RWPE2 (cell line): ENCODE measurements at regions not wholly inside any gene's neighbourhood (a gene's known extent, or its start where the extent isn't known, plus 50 kb on each side); places are given as distances from the start of the nearest gene placed in this dataset.

Source experiments
- ATAC-seq: fragments of 200-7000 bp; cut with Tn5 transposase; 3 replicates; pipeline ENCODE4 v1.9.1; 2021; ENCODE audit warnings: low read depth
- DNase-seq: peaks from one replicate; pipeline ENCODE4 v3.0.0-alpha.2; 2020; ENCODE audit warnings: low spot score
- H3K27ac ChIP-seq: fragments of 450-650 bp; 2 replicates; pipeline ENCODE4 v1.5.1; 2017; ENCODE audit warnings: mild to moderate bottlenecking; ENCODE audit not compliant: poor library complexity, severe bottlenecking
- H3K27me3 ChIP-seq: fragments of 250-450 bp; sonication (Bioruptor Pico); 2 replicates; pipeline ENCODE4 v1.5.1; 2021; ENCODE audit warnings: mild to moderate bottlenecking, moderate library complexity; ENCODE audit not compliant: insufficient read depth, poor library complexity, severe bottlenecking
- H3K36me3 ChIP-seq: fragments of 250-450 bp; sonication (Bioruptor Pico); 2 replicates; pipeline ENCODE4 v1.5.1; 2020; ENCODE audit warnings: low read depth, mild to moderate bottlenecking, moderate library complexity
- H3K4me1 ChIP-seq: fragments of 250-450 bp; sonication (Bioruptor Pico); 2 replicates; pipeline ENCODE4 v1.5.1; 2021; ENCODE audit warnings: mild to moderate bottlenecking, moderate library complexity; ENCODE audit not compliant: insufficient read depth, poor library complexity, severe bottlenecking
- H3K4me3 ChIP-seq: fragments of 250-450 bp; sonication (Bioruptor Pico); 2 replicates; pipeline ENCODE4 v1.5.1; 2021; ENCODE audit warnings: mild to moderate bottlenecking, moderate library complexity; ENCODE audit not compliant: severe bottlenecking
- H3K9me3 ChIP-seq: fragments of 250-450 bp; sonication (Bioruptor Pico); 2 replicates; pipeline ENCODE4 v1.5.1; 2021; ENCODE audit warnings: mild to moderate bottlenecking, moderate library complexity; ENCODE audit not compliant: severe bottlenecking
- CTCF ChIP-seq: fragments of 450-650 bp; IDR thresholded peaks from one replicate; pipeline ENCODE4 v1.5.1; 2017; ENCODE audit warnings: mild to moderate bottlenecking, moderate library complexity; ENCODE audit not compliant: poor library complexity, severe bottlenecking

GRCh38 chrX:96244955-96245354 lies 439.7 kb upstream of the DIAPH2 start:
- ATAC-seq = no peak
- TF ChIP-seq CTCF = no peak
- Histone ChIP-seq H3K4me1 (no peaks in the 10 kb centered on the region), H3K4me3 (no peak overlapping the region), H3K36me3 (no peaks in the 10 kb centered on the region), H3K27me3 (no peaks in the 10 kb centered on the region), H3K9me3 (no peaks in the 10 kb centered on the region), H3K27ac (no peak overlapping the region)
- no peak for DNase-seq

GRCh38 chrX:96246436-96246835 lies 438.2 kb upstream of the DIAPH2 start:
- no peak for TF ChIP-seq CTCF
- no peak overlapping the region for H3K27ac ChIP-seq
- H3K4me3 ChIP-seq = no peak overlapping the region
- H3K9me3 ChIP-seq = no peaks in the 10 kb centered on the region
- H3K4me1 ChIP-seq = no peaks in the 10 kb centered on the region
- DNase-seq = no peak
- no peak for ATAC-seq
- no peaks in the 10 kb centered on the region for H3K27me3 ChIP-seq
- H3K36me3 ChIP-seq = no peaks in the 10 kb centered on the region
